Hepatocyte (in vitro differentiated cells): ENCODE measurements at regions not wholly inside any gene's neighbourhood (a gene's known extent, or its start where the extent isn't known, plus 50 kb on each side); places are given as distances from the start of the nearest gene placed in this dataset.

ENCODE experiments used
- CTCF ChIP-seq: fragments of 200-600 bp; sonication (generic); IDR thresholded peaks from 2 replicates; pipeline ENCODE4 v1.5.1; 2016; ENCODE audit warnings: antibody characterized with exemption, mild to moderate bottlenecking; ENCODE audit not compliant: poor library complexity
- EZH2 ChIP-seq: fragments of 200-600 bp; sonication (generic); IDR thresholded peaks from 2 replicates; pipeline ENCODE4 v1.6.1; 2016; ENCODE audit warnings: antibody characterized with exemption, mild to moderate bottlenecking, borderline replicate concordance

- TF ChIP-seq CTCF (no peak), EZH2 (no peak)
These were observed 1109.7 kb upstream of the CDH18 start for GRCh38 chr5:21097661-21098060.
